ENCODE measurements at regions not wholly inside any gene's neighbourhood (a gene's known extent, or its start where the extent isn't known, plus 50 kb on each side); places are given as distances from the start of the nearest gene placed in this dataset.
A peak's percentile ranks its signal among the peaks of the same experiment; 100 is the strongest.

- DNase-seq (ENCODE audit: low read depth) = no peak
- no peak for TF ChIP-seq CTCF (IDR thresholded peaks at IDR 0.05; ENCODE audit: low read length, missing control alignments)
- H3K4me3 ChIP-seq (replicated peaks; ENCODE audit: low read depth, low read length) = no peak overlapping the region
These were observed 272.4 kb downstream of the CBLN1 start for GRCh38 chr16:49009204-49009603.

GRCh38 chr16:49003992-49004391 lies 277.6 kb downstream of the CBLN1 start:
- no peak for TF ChIP-seq CTCF (IDR thresholded peaks at IDR 0.05; ENCODE audit: low read length, missing control alignments)
- H3K4me3 ChIP-seq (replicated peaks; ENCODE audit: low read depth, low read length) = no peak overlapping the region
- DNase-seq (ENCODE audit: low read depth) = no peak

GRCh38 chr16:49003022-49003421 lies 278.6 kb downstream of the CBLN1 start:
- H3K4me3 ChIP-seq (replicated peaks; ENCODE audit: low read depth, low read length) = no peak overlapping the region
- DNase-seq (ENCODE audit: low read depth) = no peak
- TF ChIP-seq CTCF (IDR thresholded peaks at IDR 0.05; ENCODE audit: low read length, missing control alignments) = no peak

- no peak for DNase-seq (ENCODE audit: low read depth)
- TF ChIP-seq CTCF (IDR thresholded peaks at IDR 0.05; ENCODE audit: low read length, missing control alignments) = peak; percentile 36
- no peak overlapping the region for H3K4me3 ChIP-seq (replicated peaks; ENCODE audit: low read depth, low read length)
These were observed 281.0 kb downstream of the CBLN1 start for GRCh38 chr16:49000594-49000993.

- no peak for TF ChIP-seq CTCF (IDR thresholded peaks at IDR 0.05; ENCODE audit: low read length, missing control alignments)
- no peak for DNase-seq (ENCODE audit: low read depth)
- H3K4me3 ChIP-seq (replicated peaks; ENCODE audit: low read depth, low read length) = no peak overlapping the region
These were observed 282.1 kb downstream of the CBLN1 start for GRCh38 chr16:48999508-48999907.

GRCh38 chr16:48999044-48999443 lies 282.6 kb downstream of the CBLN1 start:
- no peak for TF ChIP-seq CTCF (IDR thresholded peaks at IDR 0.05; ENCODE audit: low read length, missing control alignments)

GRCh38 chr16:48997946-48998345 lies 283.7 kb downstream of the CBLN1 start:
- no peak for TF ChIP-seq CTCF (IDR thresholded peaks at IDR 0.05; ENCODE audit: low read length, missing control alignments)
- no peak for DNase-seq (ENCODE audit: low read depth)
- H3K4me3 ChIP-seq (replicated peaks; ENCODE audit: low read depth, low read length) = no peak overlapping the region

More at GRCh38 chr16:48999044-48999443, 282.6 kb downstream of the CBLN1 start:
- DNase-seq (ENCODE audit: low read depth) = no peak
- H3K4me3 ChIP-seq (replicated peaks; ENCODE audit: low read depth, low read length) = no peak overlapping the region
